ENCODE measurements at regions not wholly inside any gene's neighbourhood (a gene's known extent, or its start where the extent isn't known, plus 50 kb on each side); places are given as distances from the start of the nearest gene placed in this dataset.
"Not testable (repeated sequence)": the region's sequence is repeated elsewhere in the genome, so short reads cannot be mapped to it uniquely, and the experiment has no call there.

- no peak for DNase-seq
Observed at GRCh38 chr3:159275741-159276140, 473.9 kb downstream of the MFSD1 start.

GRCh38 chr3:159277814-159278213 is 476.0 kb downstream of the MFSD1 start:
- no peak for DNase-seq

- no peak for DNase-seq
Observed at GRCh38 chr3:159280386-159281191, 478.7 kb downstream of the MFSD1 start.

GRCh38 chr3:159293493-159293892 is 491.6 kb downstream of the MFSD1 start:
- no peak for DNase-seq

- DNase-seq = no peak
Observed at GRCh38 chr3:159301961-159302360, 500.1 kb downstream of the MFSD1 start.

GRCh38 chr3:159305017-159305416 is 503.2 kb downstream of the MFSD1 start:
- no peak for DNase-seq

GRCh38 chr3:159316706-159317105 is 514.9 kb downstream of the MFSD1 start:
- DNase-seq = not testable (repeated sequence)

GRCh38 chr3:159319156-159319555 is 517.3 kb downstream of the MFSD1 start:
- no peak for DNase-seq

- DNase-seq = no peak
Observed at GRCh38 chr3:159322322-159322939, 520.6 kb downstream of the MFSD1 start.

GRCh38 chr3:159323848-159324247 is 522.0 kb downstream of the MFSD1 start:
- DNase-seq = no peak

- no peak for DNase-seq
Observed at GRCh38 chr3:159326998-159327397, 525.1 kb downstream of the MFSD1 start.

GRCh38 chr3:159332535-159333099 is 530.8 kb downstream of the MFSD1 start:
- DNase-seq = no peak

GRCh38 chr3:159339131-159339530 is 537.3 kb downstream of the MFSD1 start:
- DNase-seq = no peak

- DNase-seq = no peak
Observed at GRCh38 chr3:159340877-159341500, 539.1 kb downstream of the MFSD1 start.

GRCh38 chr3:159346271-159346903 is 544.5 kb downstream of the MFSD1 start:
- peak; percentile 34 for DNase-seq

GRCh38 chr3:159348431-159348830 is 546.6 kb downstream of the MFSD1 start:
- DNase-seq = no peak

- no peak for DNase-seq
Observed at GRCh38 chr3:159356606-159357005, 554.8 kb downstream of the MFSD1 start.

GRCh38 chr3:159364511-159364910 is 562.7 kb downstream of the MFSD1 start:
- DNase-seq = no peak

GRCh38 chr3:159366476-159366875 is 564.6 kb downstream of the MFSD1 start:
- DNase-seq = no peak

- DNase-seq = no peak
Observed at GRCh38 chr3:159371961-159372360, 570.1 kb downstream of the MFSD1 start.

GRCh38 chr3:159378396-159379194 is 576.7 kb downstream of the MFSD1 start:
- no peak for DNase-seq

GRCh38 chr3:159380891-159381290 is 579.0 kb downstream of the MFSD1 start:
- no peak for DNase-seq

Measured in skin of body (tissue), 1 donor.